GM12891 (cell line): ENCODE measurements at regions not wholly inside any gene's neighbourhood (a gene's known extent, or its start where the extent isn't known, plus 50 kb on each side); places are given as distances from the start of the nearest gene placed in this dataset.

Experiments used
- POLR2A ChIP-seq: IDR thresholded peaks from 2 replicates; pipeline ENCODE4 v1.6.1; 2011; ENCODE audit warnings: low read depth, low read length, control low read depth
- POLR2AphosphoS5 ChIP-seq: IDR thresholded peaks from 2 replicates; pipeline ENCODE4 v1.6.1; 2011; ENCODE audit warnings: low read depth, low read length, control low read depth
- TAF1 ChIP-seq: IDR thresholded peaks from 2 replicates; pipeline ENCODE4 v1.6.1; 2011; ENCODE audit warnings: low read depth, low read length, control low read depth

DNA sequence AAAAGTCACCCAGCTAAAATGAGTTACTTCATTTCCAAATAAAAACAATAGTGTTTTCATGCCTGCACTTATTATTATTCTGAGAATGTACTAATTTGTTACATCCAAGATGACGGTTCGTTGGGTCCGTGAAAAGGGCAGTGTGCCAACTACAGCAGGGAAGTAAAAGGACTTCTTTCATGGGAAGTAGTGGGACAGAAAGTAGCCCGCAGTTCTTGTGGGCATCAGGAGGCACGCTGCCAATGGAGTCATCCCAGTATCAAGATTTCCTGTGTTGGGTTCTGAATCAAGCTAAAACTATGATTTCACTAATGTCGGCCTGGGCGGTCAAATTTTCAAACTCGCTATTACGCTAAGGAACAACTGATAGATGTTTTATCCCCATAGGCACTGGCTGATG is 254.5 kb upstream of the SOX2 start:
- no peak for TF ChIP-seq POLR2A
- no peak for TF ChIP-seq TAF1
- TF ChIP-seq POLR2AphosphoS5: no peak
